ENCODE measurements at regions not wholly inside any gene's neighbourhood (a gene's known extent, or its start where the extent isn't known, plus 50 kb on each side); places are given as distances from the start of the nearest gene placed in this dataset.

GRCh38 chrX:1102786-1103185, 109.7 kb downstream of the CRLF2 start:
- TF ChIP-seq POLR2A (IDR thresholded peaks at IDR 0.05): no peak
- TF ChIP-seq, protein P1, sequence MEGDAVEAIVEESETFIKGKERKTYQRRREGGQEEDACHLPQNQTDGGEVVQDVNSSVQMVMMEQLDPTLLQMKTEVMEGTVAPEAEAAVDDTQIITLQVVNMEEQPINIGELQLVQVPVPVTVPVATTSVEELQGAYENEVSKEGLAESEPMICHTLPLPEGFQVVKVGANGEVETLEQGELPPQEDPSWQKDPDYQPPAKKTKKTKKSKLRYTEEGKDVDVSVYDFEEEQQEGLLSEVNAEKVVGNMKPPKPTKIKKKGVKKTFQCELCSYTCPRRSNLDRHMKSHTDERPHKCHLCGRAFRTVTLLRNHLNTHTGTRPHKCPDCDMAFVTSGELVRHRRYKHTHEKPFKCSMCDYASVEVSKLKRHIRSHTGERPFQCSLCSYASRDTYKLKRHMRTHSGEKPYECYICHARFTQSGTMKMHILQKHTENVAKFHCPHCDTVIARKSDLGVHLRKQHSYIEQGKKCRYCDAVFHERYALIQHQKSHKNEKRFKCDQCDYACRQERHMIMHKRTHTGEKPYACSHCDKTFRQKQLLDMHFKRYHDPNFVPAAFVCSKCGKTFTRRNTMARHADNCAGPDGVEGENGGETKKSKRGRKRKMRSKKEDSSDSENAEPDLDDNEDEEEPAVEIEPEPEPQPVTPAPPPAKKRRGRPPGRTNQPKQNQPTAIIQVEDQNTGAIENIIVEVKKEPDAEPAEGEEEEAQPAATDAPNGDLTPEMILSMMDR (IDR thresholded peaks at IDR 0.05): no peak
